ENCODE measurements at regions not wholly inside any gene's neighbourhood (a gene's known extent, or its start where the extent isn't known, plus 50 kb on each side); places are given as distances from the start of the nearest gene placed in this dataset.

DNA sequence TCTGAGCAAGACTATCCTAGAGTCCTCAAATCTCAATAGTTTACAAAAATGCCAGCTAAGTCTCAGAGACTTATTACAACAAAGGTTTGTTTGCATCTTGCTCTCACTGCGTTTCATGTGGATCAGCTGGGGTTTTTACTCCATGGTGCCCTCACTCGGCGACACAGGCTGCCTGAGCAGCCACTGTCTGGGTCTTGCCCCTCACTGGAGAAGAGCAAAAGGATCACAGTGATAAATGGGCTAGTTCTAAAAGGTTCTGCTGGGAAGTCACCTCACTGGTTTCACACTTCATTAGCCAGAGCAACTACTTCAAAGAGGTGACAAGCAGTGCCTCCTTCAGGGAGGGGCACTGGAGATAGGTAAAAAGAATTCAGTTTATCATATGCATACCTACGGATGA lies 392.0 kb downstream of the RPL10L start:
- H3K4me2 ChIP-seq (ENCODE audit: low read length): no peak overlapping the region
- H3K4me1 ChIP-seq (ENCODE audit: control insufficient read depth, low read length): no peaks in the 10 kb centered on the region
- TF ChIP-seq EZH2phosphoT487 (IDR thresholded peaks at IDR 0.05; ENCODE audit: borderline replicate concordance, low read length) (no peak), CTCF (IDR thresholded peaks at IDR 0.05; ENCODE audit: low read depth, low read length, poor library complexity, severe bottlenecking) (no peak)
- H4K20me1 ChIP-seq (ENCODE audit: control insufficient read depth, insufficient read depth, low read depth, low read length): no peaks in the 10 kb centered on the region
- H3K79me2 ChIP-seq (ENCODE audit: control insufficient read depth, low read length): no peaks in the 10 kb centered on the region
- H3K9me3 ChIP-seq (ENCODE audit: control insufficient read depth, insufficient read depth, low read length): no peaks in the 10 kb centered on the region; the same call in 1 of the 2 replicates
- no peaks in the 10 kb centered on the region for H3F3A ChIP-seq (ENCODE audit: control insufficient read depth, insufficient read depth)
- H3K9me2 ChIP-seq (replicated peaks; ENCODE audit: control insufficient read depth, low read length): no peaks in the 10 kb centered on the region
- H3K27me3 ChIP-seq (ENCODE audit: control insufficient read depth, low read length): no peaks in the 10 kb centered on the region
- no peaks in the 10 kb centered on the region for H3K36me3 ChIP-seq (ENCODE audit: control insufficient read depth, low read length)
- no peak overlapping the region for H3K27ac ChIP-seq (ENCODE audit: low read depth, low read length)
- no peak overlapping the region for H3K4me3 ChIP-seq (ENCODE audit: low read length)

DNA sequence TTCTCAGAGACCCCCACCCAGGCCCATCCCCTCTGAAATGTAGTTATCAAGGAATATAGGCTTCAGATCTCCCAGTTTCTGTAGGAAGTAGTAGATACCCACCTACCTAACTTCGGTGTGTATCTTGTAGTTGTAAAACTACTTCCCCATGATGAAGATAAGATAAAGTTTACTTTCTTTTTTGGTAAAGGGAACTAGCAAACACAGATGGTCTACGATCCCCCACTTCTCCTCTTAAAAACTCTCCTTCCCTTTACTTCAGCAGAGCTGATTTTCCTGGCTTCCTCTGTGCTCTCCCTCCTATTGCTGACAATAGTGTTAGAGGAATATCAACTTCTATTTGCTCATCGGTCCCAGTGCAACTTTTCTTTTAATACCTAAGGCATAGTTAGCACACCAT lies 395.2 kb downstream of the RPL10L start:
- H3K27me3 ChIP-seq (ENCODE audit: control insufficient read depth, low read length): no peaks in the 10 kb centered on the region
- H3K27ac ChIP-seq (ENCODE audit: low read depth, low read length): no peak overlapping the region
- no peaks in the 10 kb centered on the region for H3K9me2 ChIP-seq (replicated peaks; ENCODE audit: control insufficient read depth, low read length)
- no peak overlapping the region for H3K4me2 ChIP-seq (ENCODE audit: low read length)
- no peaks in the 10 kb centered on the region; the same call in 1 of the 2 replicates for H3K9me3 ChIP-seq (ENCODE audit: control insufficient read depth, insufficient read depth, low read length)
- TF ChIP-seq EZH2phosphoT487 (IDR thresholded peaks at IDR 0.05; ENCODE audit: borderline replicate concordance, low read length) (no peak), CTCF (IDR thresholded peaks at IDR 0.05; ENCODE audit: low read depth, low read length, poor library complexity, severe bottlenecking) (no peak)
- H3F3A ChIP-seq (ENCODE audit: control insufficient read depth, insufficient read depth): no peaks in the 10 kb centered on the region
- no peaks in the 10 kb centered on the region for H3K79me2 ChIP-seq (ENCODE audit: control insufficient read depth, low read length)
- H3K4me3 ChIP-seq (ENCODE audit: low read length): no peak overlapping the region
- H3K36me3 ChIP-seq (ENCODE audit: control insufficient read depth, low read length): no peaks in the 10 kb centered on the region
- H4K20me1 ChIP-seq (ENCODE audit: control insufficient read depth, insufficient read depth, low read depth, low read length): no peaks in the 10 kb centered on the region
- no peaks in the 10 kb centered on the region for H3K4me1 ChIP-seq (ENCODE audit: control insufficient read depth, low read length)

- Histone ChIP-seq H3K27me3 (ENCODE audit: control insufficient read depth, low read length) (no peaks in the 10 kb centered on the region), H3K27ac (ENCODE audit: low read depth, low read length) (no peak overlapping the region), H3K4me2 (ENCODE audit: low read length) (no peak overlapping the region), H3K36me3 (ENCODE audit: control insufficient read depth, low read length) (no peaks in the 10 kb centered on the region), H3F3A (ENCODE audit: control insufficient read depth, insufficient read depth) (no peaks in the 10 kb centered on the region), H3K4me3 (ENCODE audit: low read length) (no peak overlapping the region), H3K9me3 (ENCODE audit: control insufficient read depth, insufficient read depth, low read length) (no peaks in the 10 kb centered on the region; the same call in 1 of the 2 replicates), H3K9me2 (replicated peaks; ENCODE audit: control insufficient read depth, low read length) (no peaks in the 10 kb centered on the region), H4K20me1 (ENCODE audit: control insufficient read depth, insufficient read depth, low read depth, low read length) (no peaks in the 10 kb centered on the region), H3K79me2 (ENCODE audit: control insufficient read depth, low read length) (no peaks in the 10 kb centered on the region), H3K4me1 (ENCODE audit: control insufficient read depth, low read length) (no peaks in the 10 kb centered on the region)
- TF ChIP-seq CTCF (IDR thresholded peaks at IDR 0.05; ENCODE audit: low read depth, low read length, poor library complexity, severe bottlenecking): peak; percentile 61
- TF ChIP-seq EZH2phosphoT487 (IDR thresholded peaks at IDR 0.05; ENCODE audit: borderline replicate concordance, low read length): no peak
These were observed 401.4 kb downstream of the RPL10L start for GRCh38 chr14:46250113-46250703.
